Activated CD4-positive, alpha-beta T cell treated with anti-CD3 and anti-CD28 coated beads, Interleukin-2, amount 50 U/mL, for 1 hour (primary cell): ENCODE measurements at regions not wholly inside any gene's neighbourhood (a gene's known extent, or its start where the extent isn't known, plus 50 kb on each side); places are given as distances from the start of the nearest gene placed in this dataset.
"Not testable (repeated sequence)": the region's sequence is repeated elsewhere in the genome, so short reads cannot be mapped to it uniquely, and the experiment has no call there.

Experiments
- DNase-seq: peaks from one replicate; pipeline ENCODE4 v3.0.0-alpha.2; 2020

DNA sequence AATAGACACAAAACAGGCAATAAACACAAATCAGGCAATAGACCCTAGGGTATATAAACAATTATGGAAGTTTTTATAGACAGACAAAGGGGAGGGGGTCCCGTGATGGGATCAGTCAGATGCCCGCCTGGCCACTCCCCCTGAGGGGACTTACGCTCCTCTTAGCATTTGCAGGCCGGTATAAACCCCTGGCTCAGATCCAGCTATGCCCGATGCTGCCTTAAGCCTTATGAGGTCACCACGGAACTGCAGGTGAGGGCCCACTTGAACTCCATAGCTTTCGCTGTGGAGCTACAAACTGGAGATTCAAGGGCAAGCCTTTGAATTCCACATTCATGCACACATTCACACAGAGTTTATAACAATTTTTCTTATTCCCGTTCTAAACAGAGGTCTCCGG lies 340.5 kb upstream of the USP9Y start:
- no peak for DNase-seq

DNA sequence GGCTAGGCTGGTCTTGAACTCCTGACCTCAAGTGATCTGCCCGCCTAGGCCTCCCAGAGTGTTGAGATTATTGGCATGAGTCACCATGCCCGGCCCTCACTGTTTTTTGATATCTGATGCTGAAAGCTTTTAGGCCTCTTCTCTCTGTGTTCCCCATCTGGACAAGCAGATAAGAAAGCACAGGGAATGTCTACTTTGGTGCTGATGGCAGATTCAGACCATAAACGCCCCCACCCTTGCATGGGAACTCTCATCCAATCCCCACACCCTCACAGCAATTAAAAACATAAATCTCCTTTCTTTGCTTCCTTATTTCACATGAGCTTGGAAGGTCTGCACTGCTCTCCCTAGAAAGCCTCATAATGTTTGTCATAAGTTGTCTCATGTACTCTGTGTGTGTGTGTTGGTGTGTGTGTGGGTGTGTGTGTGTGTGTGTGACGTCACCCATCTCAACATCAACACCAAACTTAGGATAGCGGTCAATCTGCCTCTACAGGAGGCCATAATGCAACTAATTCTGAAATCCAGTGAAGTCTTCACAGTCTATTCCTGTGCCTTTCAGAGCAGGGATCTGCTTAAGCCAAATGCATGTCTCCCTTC lies 335.6 kb upstream of the USP9Y start:
- no peak for DNase-seq

DNA sequence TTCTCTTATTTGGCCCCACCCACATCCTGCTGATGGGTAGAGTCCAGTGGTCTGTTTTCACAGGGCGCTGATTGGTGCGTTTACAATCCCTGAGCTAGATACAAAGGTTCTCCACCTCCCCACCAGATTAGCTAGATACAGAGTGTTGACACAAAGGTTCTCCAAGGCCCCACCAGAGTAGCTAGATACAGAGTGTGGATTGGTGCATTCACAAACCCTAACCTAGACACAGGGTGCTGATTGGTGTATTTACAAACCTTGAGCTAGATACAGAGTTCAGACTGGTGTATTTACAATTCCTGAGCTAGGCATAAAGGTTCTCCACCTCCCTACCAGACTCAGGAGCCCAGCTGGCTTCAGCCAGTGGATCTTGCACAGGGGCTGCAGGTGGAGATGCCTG lies 326.4 kb upstream of the USP9Y start:
- not testable (repeated sequence) for DNase-seq

DNA sequence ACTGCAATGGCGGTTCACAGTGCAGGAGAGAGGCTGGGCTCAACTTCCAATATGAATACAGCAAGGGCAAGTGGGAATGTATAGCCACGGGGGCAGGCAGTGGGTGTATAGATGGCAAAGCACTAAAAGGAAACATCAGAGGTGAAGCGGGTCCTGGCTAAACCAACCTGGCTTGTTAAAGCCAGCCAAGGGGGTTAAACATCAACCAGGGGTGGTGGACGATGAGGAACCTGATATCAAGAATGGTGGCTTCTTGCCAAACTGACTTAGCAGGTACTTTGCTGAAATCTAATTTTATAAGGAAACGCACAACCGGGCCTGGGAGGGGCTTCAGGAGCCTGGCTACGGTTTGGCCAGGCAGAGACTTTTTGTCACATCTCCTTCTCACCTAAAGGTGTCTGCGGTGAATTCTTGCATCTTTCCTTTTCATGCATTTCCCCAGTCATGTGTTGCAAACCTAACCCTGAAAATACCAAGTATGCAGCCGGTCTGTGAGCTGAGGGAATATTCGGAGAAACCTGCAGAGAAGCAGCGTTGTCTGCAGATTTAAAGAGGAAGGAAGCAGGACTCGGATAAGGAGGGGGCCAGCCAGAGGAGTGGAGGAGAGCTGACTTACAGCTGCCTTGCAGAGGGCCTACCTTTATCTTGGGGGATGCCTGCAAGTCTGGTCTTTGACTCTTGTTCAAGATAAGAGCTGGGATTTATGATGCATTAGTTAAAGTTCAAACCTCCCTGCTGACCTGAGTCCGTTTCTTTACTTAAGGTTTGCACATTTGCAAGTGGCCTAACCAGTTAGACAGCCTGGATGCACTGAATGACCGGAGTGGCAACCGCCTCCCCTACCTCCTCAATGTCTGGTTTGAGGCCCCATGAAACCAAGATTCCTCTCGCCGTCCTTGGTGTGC lies 309.1 kb upstream of the USP9Y start:
- DNase-seq, result not testable (repeated sequence)

DNA sequence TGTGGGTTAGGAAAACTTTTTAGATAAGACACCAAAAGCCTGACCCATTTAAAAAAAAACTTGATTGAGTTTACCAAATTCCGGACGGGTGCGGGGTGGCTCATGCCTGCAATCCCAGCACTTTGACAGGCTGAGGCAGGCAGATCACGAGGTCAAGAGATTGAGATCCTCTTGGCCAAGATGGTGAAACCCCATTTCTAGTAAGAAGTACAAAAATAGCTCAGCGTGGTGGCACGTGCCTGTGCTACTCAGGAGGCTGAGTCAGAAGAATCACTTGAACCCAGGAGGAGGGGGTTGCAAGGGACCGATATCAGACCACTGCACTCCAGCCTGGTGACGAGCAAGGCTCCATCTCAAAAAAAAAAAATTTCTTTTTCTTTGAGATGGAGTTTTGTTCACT lies 307.8 kb upstream of the USP9Y start:
- no peak for DNase-seq

DNA sequence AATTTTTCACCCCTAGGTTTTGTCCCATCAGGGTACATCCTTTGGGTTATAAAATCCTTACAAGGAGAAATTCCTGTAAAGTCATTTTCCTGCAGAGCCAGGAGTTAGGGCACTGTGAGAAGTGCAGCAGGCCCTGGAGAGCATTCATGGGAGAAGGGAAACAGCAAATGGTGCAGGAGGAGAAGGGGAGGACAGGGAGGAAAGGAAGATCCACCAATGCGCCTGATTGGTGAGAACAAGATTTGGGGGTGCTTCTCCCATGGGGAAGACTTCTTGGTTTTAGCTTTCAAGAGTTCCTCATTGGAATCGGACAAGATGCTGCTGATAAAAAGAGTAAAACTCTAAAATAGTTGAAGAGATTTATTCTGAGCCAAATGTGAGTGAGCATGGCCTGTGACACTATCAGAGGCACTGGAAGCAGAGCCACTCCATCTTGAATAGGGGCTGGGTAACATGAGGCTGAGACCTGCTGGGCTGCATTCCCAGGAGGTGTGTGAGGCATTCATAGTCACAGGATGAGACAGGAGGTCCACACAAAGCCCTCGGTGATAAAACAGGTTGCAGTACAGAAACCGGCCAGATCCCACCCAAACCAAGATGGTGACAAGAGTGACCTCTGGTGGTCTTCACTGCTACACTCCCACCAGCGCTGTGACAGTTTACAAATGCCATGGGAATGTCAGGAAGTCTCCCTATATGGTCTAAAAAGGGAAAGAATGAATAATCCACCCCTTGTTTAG lies 305.5 kb upstream of the USP9Y start:
- not testable (repeated sequence) for DNase-seq

DNA sequence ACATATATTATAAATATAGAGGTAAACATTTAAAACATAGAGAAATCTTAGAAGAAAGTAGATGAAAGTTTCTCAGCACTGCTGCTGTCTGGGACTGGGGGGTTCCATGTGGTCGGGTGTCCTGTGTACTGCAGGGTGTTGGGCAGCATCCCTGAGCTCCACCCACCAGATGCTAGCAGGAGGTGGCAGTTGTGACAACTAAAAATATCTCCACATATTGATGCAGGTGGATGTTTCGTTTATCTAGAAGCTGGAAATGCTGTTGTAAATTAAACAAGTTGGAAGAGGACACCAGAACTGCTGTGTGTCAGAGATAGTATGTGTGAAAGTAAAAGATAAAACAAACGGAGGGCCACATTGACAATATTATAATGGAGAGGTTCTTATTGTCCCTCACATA lies 297.1 kb upstream of the USP9Y start:
- no peak for DNase-seq

DNA sequence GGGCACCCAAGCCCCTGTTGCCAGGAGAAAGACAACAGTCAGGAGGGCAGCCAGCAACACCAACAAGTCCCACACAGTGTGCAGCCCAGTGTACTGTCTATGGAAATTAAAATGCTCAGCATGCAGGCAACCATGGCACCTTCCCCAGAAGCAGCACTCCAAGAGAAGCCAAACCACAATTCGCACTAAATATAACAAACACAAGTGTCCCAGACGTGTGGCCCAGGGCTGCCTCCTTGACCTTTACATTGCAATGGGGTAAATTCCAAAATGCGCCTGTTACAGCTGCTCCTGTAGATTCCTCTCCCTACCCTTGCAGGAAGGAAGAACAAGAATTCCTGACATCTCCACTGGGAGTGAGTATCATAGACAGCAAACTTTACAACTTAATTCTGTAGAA lies 292.8 kb upstream of the USP9Y start:
- DNase-seq, result no peak

DNA sequence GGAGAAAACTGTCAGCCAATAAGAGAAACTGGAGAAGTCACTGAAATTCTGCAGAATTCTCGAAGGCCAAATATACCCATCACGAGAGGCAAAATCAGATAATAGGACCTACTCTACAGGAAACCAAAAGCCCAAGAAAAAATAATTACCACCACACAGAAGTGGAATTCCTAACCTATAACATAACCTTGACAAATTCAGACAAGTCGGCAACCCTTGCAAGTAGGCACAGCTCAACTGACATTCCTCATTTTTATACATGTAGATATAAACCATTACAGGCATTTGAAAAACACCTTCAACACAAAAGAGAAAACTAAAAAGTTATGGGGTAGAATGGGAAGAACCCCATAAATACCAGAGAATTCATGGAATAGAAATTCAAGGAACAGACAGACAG lies 290.3 kb upstream of the USP9Y start:
- no peak for DNase-seq

DNA sequence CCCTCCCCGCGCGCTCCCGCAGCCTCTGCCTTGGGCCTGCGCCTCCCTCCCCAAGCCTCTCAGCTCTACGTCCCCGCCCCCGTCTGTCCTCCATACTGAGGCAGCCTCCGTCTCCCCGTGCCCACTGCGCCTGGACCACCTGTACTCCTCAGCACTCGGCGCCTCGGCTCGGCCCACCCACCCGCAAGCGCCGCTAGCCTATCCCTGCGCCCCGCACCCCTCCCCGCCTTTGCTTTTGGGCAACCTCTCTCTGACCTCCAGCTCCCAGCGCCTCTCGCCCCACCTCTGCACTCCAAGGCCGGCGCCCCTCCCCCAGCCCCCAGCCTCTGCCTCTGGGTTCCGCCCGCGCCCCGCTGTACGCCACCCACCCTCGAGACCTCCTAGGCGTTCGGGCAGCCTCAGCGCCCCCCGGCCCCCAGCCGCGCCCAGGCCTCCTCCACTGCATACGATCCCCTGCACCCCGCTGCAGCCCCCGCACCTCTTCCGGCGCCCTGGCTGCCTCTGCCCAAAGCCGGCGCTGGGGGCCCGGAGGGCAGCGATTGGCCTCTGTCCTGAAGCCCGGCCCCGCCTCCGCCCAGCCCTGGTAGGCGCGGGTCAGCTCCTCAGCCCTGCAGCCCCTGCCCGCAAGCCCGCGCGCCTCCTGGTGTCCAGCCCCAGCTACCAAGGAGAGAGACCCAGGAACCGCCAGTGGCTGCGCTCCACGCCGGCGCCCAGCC lies 279.8 kb upstream of the USP9Y start:
- DNase-seq, result no peak

DNA sequence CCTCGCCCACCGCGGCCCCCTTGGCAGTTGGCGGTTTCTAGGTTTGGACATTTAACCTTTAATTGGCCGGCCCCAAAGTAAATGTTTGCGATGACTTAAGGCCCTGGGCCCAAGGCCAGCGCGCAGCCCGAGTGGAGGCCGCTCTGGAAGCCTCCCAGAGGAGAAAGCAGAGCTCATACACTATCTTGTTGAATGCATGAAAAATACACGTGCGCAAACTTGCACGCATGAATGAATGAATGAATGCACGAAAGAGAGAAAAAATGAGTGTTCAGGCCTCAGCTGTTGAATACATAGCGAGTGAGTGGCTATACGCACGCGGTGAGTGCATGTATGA lies 279.3 kb upstream of the USP9Y start:
- DNase-seq, result no peak

DNA sequence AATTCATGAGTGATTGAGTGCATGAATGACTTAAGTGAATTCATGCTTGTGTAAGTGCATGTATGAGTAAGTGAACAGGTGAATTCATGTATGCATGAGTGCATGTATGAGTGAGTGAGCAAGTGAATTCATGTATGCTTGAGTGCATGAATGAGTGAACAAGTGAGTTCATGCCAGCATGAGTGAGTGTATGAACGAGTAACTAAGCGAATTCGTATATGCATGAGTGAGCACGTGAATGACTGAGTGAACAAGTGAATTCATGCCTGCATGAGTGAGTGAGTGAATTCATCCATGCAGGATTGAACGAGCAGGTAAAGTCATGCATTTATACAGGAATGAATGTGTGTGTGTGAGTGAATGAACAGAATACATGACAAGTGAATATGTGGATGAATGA lies 278.5 kb upstream of the USP9Y start:
- DNase-seq, result no peak

DNA sequence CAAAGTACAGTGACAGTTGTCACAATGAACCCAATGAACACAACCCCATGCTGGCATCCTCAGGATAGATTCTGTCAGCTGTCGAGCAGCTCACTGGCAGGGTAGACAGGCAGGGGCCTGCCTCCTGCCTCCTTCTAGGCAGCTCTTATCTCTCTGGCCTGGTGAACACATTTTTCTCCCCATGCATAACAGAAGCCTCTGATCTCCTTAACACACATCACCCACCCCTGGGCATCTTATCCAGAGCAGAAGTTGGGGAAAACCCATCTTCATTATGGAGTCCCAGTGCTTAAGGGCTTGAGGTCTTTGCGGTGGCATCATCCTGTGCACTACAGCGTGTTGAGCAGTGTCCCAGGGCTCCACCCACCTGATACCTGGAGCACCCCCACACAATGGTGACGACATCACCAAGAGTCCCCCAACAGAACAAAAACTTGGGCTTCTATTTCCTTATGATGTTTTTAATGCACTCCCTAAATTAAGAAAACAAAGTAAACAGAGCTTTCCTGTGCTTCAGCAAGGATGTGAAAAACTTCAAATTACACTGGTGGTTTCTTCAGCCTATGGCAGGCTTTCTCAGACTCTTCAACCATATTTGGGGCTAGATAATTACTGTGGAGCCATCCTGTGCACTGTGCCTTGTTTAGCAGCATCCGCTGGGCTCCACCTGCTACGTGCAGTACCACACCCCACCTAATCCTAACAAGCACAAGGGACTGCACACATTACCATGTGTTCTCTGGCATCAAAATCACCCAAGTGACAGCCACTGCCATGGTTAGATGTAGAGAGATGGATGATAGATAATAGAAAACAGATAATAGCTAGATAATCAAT lies 277.4 kb upstream of the USP9Y start:
- DNase-seq, result no peak

DNA sequence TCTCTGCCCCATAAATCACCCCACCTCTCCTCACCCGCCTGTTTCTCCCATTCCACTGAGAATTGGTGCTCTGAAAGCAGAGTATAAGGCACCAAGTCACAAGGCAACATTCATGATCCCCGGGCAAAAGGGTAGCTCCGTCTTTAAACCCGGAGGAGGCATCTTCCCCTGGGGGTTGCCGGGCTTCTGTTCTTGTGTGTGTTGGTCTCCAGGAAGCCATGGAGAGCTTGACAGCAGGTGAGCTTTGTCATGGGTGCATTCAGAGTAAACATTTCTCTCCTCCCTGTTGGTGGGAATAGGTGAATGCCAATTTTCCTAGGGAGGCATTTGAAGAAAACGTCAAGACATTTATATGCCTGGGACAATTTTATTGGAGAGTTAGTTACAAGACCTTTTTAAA lies 275.5 kb upstream of the USP9Y start:
- DNase-seq, result no peak

DNA sequence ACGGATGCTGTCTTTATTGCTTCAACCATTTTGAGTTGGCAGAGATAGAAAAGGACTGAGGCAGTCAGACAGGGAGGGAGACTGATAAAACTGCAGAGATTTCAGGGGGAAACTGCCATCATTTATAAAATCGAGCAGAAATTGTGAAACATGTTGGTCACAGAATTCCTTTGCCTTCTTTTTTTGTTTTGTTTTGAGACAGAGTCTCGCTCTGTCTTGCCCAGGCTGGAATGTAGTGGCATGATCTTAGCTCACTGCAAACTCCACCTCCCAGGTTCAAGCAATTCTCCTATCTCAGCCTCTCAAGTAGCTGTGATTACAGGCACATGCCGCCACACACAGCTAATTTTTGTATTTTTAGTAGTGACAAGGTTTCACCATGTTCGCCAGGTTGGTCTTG lies 273.7 kb upstream of the USP9Y start:
- no peak for DNase-seq

DNA sequence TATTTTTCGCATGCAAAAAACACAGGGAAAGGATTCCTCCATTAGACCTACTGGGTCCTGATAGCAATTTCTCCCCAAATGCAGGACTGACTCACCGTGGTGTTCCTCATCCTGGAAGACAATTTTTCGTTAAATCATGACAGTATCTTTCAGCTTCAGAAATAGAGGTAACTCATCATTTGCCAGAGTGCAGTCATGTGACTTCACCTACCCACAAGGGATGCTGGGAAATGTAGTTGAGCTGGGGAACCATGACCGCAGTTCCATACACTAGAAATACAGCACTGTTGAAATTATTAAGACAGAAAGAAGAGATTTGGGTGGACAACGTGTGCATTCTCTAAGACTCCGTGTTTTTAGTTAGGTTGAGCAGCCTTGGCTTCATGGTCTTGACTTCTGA lies 269.5 kb upstream of the USP9Y start:
- DNase-seq, result no peak

DNA sequence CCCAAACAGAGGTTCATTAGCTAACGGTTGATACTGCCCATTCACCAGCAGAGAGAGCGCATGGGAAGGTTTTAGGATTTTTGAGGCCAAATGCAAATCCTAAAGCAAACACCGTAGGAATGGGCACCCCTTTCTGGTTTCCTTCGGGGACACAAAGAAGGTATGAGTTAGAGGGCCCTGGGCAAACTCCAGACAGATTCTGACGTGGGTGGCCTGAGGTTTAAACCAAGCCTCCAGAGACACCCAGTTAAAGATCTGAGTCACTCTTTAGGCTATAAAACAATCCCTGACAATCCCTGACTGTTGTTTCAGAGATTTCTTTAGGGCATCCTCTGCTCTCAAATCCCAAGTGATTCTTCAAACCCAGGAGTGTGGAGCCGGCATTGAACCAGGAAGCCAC lies 262.2 kb upstream of the USP9Y start:
- DNase-seq, result not testable (repeated sequence)

DNA sequence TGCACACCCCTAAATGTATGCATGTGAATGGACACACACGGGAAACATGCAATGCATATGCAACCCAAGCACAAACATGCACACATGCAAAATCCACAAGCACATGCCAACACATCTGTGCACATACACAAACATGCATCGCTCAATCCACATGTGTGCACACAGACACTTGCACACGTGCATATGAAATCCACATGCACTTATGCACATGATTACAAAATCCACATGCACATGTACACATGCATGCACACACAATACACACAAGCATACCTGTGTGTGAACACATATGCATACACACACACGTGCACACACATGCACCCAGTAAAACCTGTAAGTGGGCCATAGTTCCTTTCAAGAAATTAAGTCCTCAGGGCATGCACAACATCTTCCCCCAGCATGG lies 256.8 kb upstream of the USP9Y start:
- no peak for DNase-seq

DNA sequence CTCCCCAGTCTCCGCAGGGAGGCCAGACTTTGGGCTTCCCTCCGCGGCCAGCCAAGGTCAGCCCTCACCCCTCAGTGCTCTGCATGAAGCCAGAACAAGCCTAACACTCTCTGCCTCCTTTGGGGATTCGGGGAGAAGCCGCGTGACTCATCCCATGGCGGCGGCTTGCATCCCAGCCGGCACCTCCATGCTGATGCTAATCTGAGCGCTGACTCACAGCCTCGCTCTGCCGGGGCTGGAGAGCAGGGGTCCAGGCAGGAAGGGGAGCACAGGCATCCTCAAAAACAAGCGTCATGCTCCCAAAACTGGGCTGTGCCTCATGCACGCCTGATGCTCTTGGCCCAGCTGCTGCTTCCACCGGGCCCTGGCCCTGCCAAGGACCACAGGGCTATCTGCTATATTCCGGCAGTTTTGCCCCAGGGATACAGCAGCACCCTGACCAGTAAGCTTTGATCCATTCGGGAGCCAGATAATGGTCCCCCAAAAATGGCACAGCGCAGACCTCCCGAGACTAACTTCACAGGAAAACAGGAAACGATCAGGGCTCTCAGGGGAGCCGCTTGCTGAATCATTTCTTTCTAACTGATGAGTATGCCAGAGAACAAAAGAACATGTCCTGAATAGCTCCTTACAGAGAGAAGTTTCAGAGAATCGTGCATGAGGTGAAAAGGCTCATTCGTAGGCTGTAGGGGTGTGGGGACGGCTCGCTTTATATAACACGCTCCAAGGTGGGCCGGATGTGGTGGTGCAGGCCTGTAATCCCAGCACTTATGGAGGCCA lies 254.4 kb upstream of the USP9Y start:
- DNase-seq, result not testable (repeated sequence)

DNA sequence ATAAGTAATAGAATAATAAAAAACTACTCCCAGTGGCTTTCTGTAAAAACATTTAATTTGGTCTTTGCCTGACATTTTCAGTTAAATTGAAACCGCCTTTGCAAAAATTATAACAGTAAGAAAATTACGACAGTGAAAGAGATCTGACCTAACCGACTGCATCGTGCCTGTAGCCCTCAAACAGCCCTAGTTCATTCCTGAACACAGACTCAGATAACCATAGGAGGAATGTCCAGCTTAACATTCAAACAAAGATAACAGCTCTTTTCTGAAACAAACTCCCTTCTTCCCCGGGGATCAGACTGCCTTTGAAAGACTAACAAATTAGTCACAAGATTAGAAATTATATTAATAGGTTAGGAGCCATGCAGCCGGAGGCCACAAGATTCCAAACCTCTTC lies 252.5 kb upstream of the USP9Y start:
- not testable (repeated sequence) for DNase-seq

DNA sequence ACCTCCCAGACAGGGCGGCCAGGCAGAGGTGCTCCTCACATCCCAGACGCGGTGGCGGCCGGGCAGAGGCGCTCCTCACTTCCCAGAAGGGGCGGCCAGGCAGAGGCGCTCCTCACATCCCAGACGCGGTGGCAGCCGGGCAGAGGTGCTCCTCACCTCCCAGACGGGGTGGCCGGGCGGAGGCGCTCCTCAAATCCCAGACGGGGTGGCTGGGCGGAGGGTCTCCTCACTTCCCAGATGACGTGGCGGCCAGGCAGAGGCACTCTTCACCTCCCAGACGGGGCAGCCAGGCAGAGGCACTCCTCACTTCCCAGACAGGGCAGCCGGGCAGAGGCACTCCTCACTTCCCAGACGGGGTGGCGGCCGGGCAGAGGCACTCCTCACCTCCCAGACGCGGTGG lies 247.7 kb upstream of the USP9Y start:
- not testable (repeated sequence) for DNase-seq

DNA sequence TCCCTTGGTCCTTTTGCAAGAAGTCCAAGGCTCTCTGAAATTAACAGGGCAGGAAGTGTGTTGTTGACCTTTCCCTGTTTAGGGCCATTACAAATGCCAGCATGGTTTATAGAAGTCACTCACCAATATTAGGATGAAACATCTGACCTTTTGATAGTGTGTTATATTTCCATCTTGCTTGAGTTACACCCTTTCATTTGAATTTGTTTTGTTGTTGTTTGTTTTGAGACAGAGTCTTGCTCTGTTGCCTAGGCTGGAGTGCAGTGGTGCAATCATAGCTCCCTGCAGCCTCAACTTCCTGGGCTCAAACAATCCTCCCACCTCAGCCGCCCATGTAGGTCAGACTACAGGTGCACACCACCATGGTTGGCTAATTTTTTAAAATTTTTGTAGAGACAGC lies 241.1 kb upstream of the USP9Y start:
- no peak for DNase-seq
